ENCODE measurements at regions not wholly inside any gene's neighbourhood (a gene's known extent, or its start where the extent isn't known, plus 50 kb on each side); places are given as distances from the start of the nearest gene placed in this dataset.

GRCh38 chr6:106895703-106896040 is 78.9 kb downstream of the CD24 start:
- Mint-ChIP-seq H3K27me3 (peaks cover 40% of the 10 kb centered on the region), H3K36me3 (ENCODE audit: insufficient read depth) (no peaks in the 10 kb centered on the region), H3K4me3 (no peak overlapping the region), H3K27ac (ENCODE audit: low read depth) (no peak overlapping the region), H3K4me1 (no peaks in the 10 kb centered on the region), H3K9me3 (no peaks in the 10 kb centered on the region)
- ATAC-seq (replicated peaks; ENCODE audit: extremely low read depth, poor library complexity, severe bottlenecking), result no peak
- DNase-seq (ENCODE audit: low spot score in 2 of 2), result no peak

DNA sequence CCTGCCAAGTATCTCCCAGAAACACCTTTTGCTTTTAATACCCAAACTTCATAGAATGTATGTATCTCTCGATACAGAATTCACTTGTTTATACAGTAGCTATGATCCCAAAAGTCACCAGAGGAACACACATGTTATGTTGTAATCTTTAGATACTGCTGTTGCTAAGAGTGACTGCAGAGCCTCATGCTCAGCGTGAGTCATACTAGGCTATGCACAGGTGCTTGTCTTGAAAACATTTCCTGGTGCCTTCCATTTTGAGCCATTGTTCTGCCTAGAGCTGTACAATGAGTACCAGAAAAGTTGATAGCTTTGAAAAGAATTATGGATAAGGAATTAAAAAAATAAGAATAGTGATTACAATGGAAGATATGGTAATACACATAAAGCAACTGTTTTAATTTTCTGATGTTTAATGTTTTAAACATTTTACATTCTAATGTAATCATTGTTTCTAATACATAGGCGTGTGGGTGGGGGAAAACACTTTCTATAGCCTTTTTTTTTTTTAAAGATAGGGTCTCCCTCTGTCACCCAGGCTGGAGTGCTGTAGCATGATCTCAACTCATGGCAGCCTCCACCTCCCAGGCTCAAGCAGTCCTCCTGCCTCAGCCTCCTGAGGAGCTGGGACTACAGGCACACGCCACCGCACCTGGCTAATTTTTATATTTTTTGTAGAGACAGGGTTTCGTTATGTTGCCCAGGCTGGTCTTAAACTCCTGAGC is 79.4 kb downstream of the CD24 start:
- no peak overlapping the region for H3K27ac Mint-ChIP-seq (ENCODE audit: low read depth)
- no peak for DNase-seq (ENCODE audit: low spot score in 2 of 2)

GRCh38 chr6:106892186-106892585 is 82.3 kb downstream of the CD24 start:
- Mint-ChIP-seq H3K27me3 (peaks cover 52% of the 10 kb centered on the region), H3K36me3 (ENCODE audit: insufficient read depth) (no peaks in the 10 kb centered on the region), H3K4me1 (no peaks in the 10 kb centered on the region), H3K27ac (ENCODE audit: low read depth) (no peak overlapping the region), H3K4me3 (no peak overlapping the region), H3K9me3 (no peaks in the 10 kb centered on the region)
- DNase-seq (ENCODE audit: low spot score in 2 of 2) (no peak), ATAC-seq (replicated peaks; ENCODE audit: extremely low read depth, poor library complexity, severe bottlenecking) (no peak)

More for the DNA sequence above, 79.4 kb downstream of the CD24 start:
- H3K4me3 Mint-ChIP-seq, result no peak overlapping the region
- peaks cover 45% of the 10 kb centered on the region for H3K27me3 Mint-ChIP-seq
- no peaks in the 10 kb centered on the region for H3K9me3 Mint-ChIP-seq
- H3K4me1 Mint-ChIP-seq, result no peaks in the 10 kb centered on the region
- no peaks in the 10 kb centered on the region for H3K36me3 Mint-ChIP-seq (ENCODE audit: insufficient read depth)
- ATAC-seq (replicated peaks; ENCODE audit: extremely low read depth, poor library complexity, severe bottlenecking), result no peak

- no peak overlapping the region for H3K4me3 Mint-ChIP-seq
Measured at GRCh38 chr6:106890447-106890846, 84.1 kb downstream of the CD24 start.

GRCh38 chr6:106889692-106890091 is 84.8 kb downstream of the CD24 start:
- Mint-ChIP-seq H3K27me3 (peaks cover 63% of the 10 kb centered on the region), H3K4me3 (no peak overlapping the region), H3K36me3 (ENCODE audit: insufficient read depth) (no peaks in the 10 kb centered on the region), H3K4me1 (no peaks in the 10 kb centered on the region), H3K27ac (ENCODE audit: low read depth) (no peak overlapping the region), H3K9me3 (no peaks in the 10 kb centered on the region)
- ATAC-seq (replicated peaks; ENCODE audit: extremely low read depth, poor library complexity, severe bottlenecking), result no peak
- no peak for DNase-seq (ENCODE audit: low spot score in 2 of 2)

More at GRCh38 chr6:106890447-106890846, 84.1 kb downstream of the CD24 start:
- Mint-ChIP-seq H3K27me3 (peaks cover 55% of the 10 kb centered on the region), H3K36me3 (ENCODE audit: insufficient read depth) (no peaks in the 10 kb centered on the region), H3K27ac (ENCODE audit: low read depth) (no peak overlapping the region), H3K9me3 (no peaks in the 10 kb centered on the region), H3K4me1 (no peaks in the 10 kb centered on the region)
- ATAC-seq (replicated peaks; ENCODE audit: extremely low read depth, poor library complexity, severe bottlenecking) (no peak), DNase-seq (ENCODE audit: low spot score in 2 of 2) (no peak)

DNA sequence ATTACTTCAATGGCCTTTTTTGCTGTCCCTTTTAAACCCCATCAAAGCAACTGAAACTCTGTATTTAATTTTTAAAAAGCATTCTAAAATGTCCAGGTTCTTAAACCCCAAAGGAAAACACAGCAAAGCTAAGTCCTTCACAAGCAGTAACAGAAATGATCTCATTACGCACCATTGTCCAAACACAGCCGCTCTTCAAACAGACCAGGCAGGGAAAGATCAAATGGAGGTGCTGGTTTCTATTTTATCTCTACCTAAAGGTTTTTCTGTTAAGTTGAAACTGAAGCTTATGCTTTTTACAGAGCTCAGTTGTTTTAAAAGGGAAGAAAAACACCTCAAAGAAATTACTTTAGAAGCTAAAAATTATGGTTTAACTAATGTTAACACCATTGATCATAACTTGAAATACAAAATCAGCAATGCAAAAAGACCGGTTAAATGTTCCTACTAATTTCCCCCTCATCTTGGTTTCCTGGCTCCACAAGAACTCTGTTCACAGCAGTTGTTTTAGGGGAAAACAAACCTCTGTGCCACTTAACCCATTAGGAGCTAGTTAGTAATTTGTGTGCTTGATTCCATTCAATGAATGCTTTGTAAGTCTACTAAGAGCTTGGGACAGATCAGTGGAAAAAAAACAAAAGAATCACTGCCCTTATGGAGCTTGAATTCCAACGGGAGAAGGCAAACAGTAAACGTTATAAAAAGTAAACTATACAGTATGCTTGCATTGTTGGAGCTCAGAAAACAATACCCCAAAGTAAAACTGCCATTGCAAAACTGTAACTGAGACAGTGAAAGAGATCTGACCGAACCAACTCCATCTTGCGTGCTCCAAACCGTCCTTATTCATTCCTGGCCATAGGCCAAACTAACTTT is 87.4 kb downstream of the CD24 start:
- no peak overlapping the region for H3K4me3 Mint-ChIP-seq
- H3K27ac Mint-ChIP-seq (ENCODE audit: low read depth), result no peak overlapping the region
- ATAC-seq (replicated peaks; ENCODE audit: extremely low read depth, poor library complexity, severe bottlenecking), result no peak

DNA sequence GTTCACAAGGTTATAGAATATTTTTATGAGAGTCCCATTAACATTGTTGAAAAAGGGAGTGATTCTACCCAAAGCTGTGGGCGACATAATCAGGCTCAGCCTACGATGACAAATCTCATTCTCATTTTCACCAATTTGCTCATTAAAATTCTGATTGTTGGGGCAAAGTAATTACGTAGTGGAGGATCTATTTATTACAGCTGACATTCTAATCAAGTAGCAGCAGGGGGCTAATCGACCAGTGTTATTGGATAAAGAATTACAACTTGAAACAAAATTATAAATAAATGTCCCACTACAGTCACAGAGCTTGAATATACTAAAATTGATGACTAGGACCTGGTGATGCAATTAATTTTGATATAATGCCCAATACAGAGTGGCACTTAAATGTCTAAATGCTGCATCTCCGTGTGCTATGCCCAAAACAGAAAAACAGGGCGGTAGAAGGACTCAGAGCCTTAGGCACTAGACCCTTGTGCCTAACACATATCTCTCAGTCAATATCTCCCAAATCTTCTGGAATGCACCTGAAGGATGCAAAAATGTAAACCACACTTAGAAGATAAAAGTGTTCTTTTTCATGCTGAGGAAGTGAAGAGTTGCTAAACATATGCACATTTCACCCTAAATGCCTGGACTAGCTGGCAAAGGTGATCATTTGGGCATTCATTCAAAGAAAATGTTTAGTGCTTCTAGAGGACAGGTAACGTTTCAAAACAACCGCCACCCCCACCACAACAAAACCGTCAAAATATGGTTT is 88.3 kb downstream of the CD24 start:
- no peaks in the 10 kb centered on the region for H3K36me3 Mint-ChIP-seq (ENCODE audit: insufficient read depth)
- ATAC-seq (replicated peaks; ENCODE audit: extremely low read depth, poor library complexity, severe bottlenecking), result no peak
- no peak overlapping the region for H3K27ac Mint-ChIP-seq (ENCODE audit: low read depth)
- DNase-seq (ENCODE audit: low spot score in 2 of 2), result no peak
- H3K27me3 Mint-ChIP-seq, result peaks cover 46% of the 10 kb centered on the region
- H3K4me3 Mint-ChIP-seq, result no peak overlapping the region
- H3K4me1 Mint-ChIP-seq, result no peaks in the 10 kb centered on the region
- no peaks in the 10 kb centered on the region for H3K9me3 Mint-ChIP-seq

More for the DNA sequence above, 87.4 kb downstream of the CD24 start:
- Mint-ChIP-seq H3K9me3 (no peaks in the 10 kb centered on the region), H3K4me1 (no peaks in the 10 kb centered on the region), H3K36me3 (ENCODE audit: insufficient read depth) (no peaks in the 10 kb centered on the region), H3K27me3 (peaks cover 46% of the 10 kb centered on the region)
- no peak for DNase-seq (ENCODE audit: low spot score in 2 of 2)

DNA sequence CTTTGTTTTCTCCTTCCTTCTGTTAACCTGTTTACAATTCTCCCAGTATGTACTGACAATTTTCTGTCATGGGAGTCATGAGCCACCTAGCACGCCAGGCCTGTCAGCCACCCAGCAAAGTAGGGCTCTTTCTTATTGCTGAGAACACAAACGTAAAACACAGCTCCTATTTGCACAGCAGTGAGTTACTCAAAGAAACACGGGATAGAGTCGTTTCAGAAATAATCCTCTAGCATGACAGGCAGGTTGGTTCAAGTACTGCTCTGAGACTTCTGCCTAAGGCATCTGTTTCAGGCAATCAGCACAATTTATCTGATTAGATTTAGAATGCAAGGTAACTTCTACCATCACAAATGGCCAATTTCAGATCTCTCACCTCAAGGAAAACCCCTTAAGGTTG is 88.8 kb downstream of the CD24 start:
- Mint-ChIP-seq H3K9me3 (no peaks in the 10 kb centered on the region), H3K4me3 (no peak overlapping the region), H3K4me1 (no peaks in the 10 kb centered on the region), H3K27ac (ENCODE audit: low read depth) (no peak overlapping the region), H3K27me3 (peaks cover 46% of the 10 kb centered on the region), H3K36me3 (ENCODE audit: insufficient read depth) (no peaks in the 10 kb centered on the region)
- ATAC-seq (replicated peaks; ENCODE audit: extremely low read depth, poor library complexity, severe bottlenecking) (no peak), DNase-seq (ENCODE audit: low spot score in 2 of 2) (no peak)

DNA sequence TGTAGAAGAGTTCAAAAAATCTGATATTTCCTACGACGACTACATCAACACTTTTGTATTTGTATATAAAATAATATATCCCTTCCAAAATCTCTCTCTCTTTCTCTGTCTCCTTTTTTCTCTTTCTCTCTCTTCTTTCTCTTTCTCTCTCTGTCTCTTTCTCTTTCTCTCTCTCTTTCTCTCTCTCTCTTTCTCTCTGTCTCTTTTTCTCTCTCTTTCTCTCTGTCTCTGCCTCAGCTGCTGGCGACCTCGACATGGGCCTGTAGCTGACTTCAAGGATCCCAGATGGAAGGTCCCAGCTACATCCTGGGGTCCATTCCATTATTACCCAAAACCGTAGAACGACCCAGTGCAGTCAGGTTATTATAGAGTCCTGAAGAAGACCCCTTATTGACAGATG is 90.0 kb downstream of the CD24 start:
- no peaks in the 10 kb centered on the region for H3K9me3 Mint-ChIP-seq
- H3K27ac Mint-ChIP-seq (ENCODE audit: low read depth), result no peak overlapping the region
- H3K4me3 Mint-ChIP-seq, result no peak overlapping the region
- no peaks in the 10 kb centered on the region for H3K4me1 Mint-ChIP-seq
- no peak for DNase-seq (ENCODE audit: low spot score in 2 of 2)
- ATAC-seq (replicated peaks; ENCODE audit: extremely low read depth, poor library complexity, severe bottlenecking), result no peak
- H3K36me3 Mint-ChIP-seq (ENCODE audit: insufficient read depth), result no peaks in the 10 kb centered on the region
- H3K27me3 Mint-ChIP-seq, result peaks cover 35% of the 10 kb centered on the region

DNA sequence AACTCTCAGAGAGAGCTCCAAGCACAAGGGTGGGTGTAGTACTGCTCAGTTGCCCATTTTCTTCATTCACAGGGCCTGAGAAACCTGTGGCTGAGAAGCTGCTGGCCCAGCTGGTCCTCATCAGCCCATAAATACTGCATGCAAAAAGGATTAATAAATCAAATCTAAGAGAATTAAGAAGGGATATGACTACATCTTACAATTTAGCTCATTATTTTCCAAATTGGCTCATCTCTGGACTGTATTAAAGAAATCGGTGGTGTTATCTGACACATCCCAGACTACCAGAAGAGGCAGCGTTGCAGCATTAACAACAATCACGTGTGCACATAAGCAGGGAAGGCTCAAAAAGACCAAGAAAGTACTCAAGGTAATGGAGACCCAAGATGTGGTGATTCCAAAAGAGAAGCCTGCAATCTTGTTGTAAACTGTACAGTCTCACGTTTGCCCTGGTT is 90.7 kb downstream of the CD24 start:
- Mint-ChIP-seq H3K27me3 (peaks cover 28% of the 10 kb centered on the region), H3K4me3 (no peak overlapping the region), H3K4me1 (no peaks in the 10 kb centered on the region), H3K9me3 (no peaks in the 10 kb centered on the region), H3K27ac (ENCODE audit: low read depth) (no peak overlapping the region), H3K36me3 (ENCODE audit: insufficient read depth) (no peaks in the 10 kb centered on the region)
- ATAC-seq (replicated peaks; ENCODE audit: extremely low read depth, poor library complexity, severe bottlenecking) (peak; percentile 19), DNase-seq (ENCODE audit: low spot score in 2 of 2) (no peak)

DNA sequence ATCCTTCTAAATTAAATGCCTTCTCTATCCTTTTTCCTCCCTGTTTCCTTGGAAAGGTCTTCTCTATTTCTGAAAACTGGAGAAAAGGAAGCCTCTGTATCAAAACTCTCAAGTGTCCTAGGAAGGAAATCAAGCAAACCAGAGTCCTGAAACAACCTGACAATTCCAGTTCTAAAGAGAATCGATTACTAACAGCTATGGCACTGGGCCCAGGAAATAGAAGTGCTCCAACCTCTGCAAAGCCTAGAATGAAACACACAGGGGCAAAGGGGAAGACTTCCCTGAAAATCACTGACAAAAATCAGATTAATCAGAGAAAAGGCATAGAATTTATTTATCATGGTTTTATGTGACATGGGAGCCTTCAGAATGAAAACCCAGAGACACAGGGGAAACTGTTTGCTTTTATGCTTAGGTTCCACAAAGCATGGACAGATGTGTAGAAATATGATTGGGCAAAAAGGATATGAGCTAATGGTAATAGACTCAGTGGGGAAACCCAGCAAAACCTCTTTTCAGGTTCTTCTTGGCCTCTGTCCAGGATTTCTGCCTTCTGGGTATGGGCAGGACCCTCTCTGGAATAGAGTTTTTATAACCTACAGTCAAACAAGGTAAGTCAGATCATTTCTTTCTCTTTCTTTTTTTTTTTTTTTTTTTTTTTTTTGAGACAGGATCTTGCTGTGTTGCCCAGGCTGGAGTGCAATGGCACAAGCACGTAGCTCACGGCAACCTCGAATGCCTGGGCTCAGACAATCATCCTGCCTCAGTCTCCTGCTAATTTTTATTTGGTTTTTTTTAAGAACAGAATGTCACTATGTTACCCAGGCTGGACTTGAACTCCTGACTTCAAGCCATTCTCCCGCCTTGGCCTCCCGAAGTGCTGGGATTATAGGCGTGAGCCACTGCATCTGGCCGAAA is 91.7 kb downstream of the CD24 start:
- DNase-seq (ENCODE audit: low spot score in 2 of 2) (no peak), ATAC-seq (replicated peaks; ENCODE audit: extremely low read depth, poor library complexity, severe bottlenecking) (no peak)
- Mint-ChIP-seq H3K4me3 (no peak overlapping the region), H3K36me3 (ENCODE audit: insufficient read depth) (no peaks in the 10 kb centered on the region), H3K4me1 (no peaks in the 10 kb centered on the region), H3K27ac (ENCODE audit: low read depth) (no peak overlapping the region), H3K27me3 (peaks cover 19% of the 10 kb centered on the region), H3K9me3 (no peaks in the 10 kb centered on the region)

DNA sequence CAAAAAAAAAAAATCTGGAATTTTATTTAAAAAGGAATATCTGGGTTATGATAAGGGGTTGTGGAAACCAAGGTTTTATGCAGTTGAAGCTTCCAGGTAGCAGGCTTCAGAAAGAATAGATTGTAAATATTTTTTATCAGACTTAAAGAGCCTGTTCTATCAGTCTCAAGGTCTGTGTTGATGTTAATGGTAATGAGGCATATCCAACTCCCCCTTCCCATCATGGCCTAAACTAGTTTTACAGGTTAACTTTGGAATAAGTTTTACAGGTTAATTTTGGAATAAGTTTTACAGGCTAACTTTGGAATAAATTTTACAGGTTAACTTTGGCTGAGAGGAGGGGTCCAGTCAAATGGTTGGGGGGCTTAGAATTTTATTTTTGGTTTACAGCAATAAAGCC is 92.4 kb downstream of the CD24 start:
- no peak for ATAC-seq (replicated peaks; ENCODE audit: extremely low read depth, poor library complexity, severe bottlenecking)
- no peak for DNase-seq (ENCODE audit: low spot score in 2 of 2)
- Mint-ChIP-seq H3K4me3 (no peak overlapping the region), H3K27ac (ENCODE audit: low read depth) (no peak overlapping the region), H3K9me3 (no peaks in the 10 kb centered on the region), H3K27me3 (peaks cover 19% of the 10 kb centered on the region), H3K4me1 (no peaks in the 10 kb centered on the region), H3K36me3 (ENCODE audit: insufficient read depth) (no peaks in the 10 kb centered on the region)

All from central memory CD8-positive, alpha-beta T cell (primary cell).